A549 (cell line): ENCODE measurements at regions not wholly inside any gene's neighbourhood (a gene's known extent, or its start where the extent isn't known, plus 50 kb on each side); places are given as distances from the start of the nearest gene placed in this dataset.

Source experiments
- ATAC-seq, 2 experiments: fragments of 200-7000 bp in 1 of 2; fragments of >200 bp in 1 of 2; cut with Nextera tagmentation in 1 of 2; cut with Tn5 transposase in 1 of 2; 3 replicates each; pipeline versions ENCODE4 v1.8.0 to v1.9.1; 2018 to 2020; ENCODE audit warnings: mild to moderate bottlenecking in 1 of 2, moderate library complexity in 1 of 2
- CTCF ChIA-PET: fragments of 300-600 bp; sonication (Branson Sonifier 250); formaldehyde crosslinking; extraction: SDS; loops from one replicate; lab custom pipeline; 2021; ENCODE audit warnings: antibody characterized with exemption, inconsistent platforms; lab: Yijun Ruan, JAX
- POLR2A ChIA-PET: fragments of 350-600 bp; formaldehyde crosslinking; extraction: SDS; loops from one replicate; lab custom pipeline; 2021; ENCODE audit warnings: antibody characterized with exemption, inconsistent platforms; lab: Yijun Ruan, JAX
- DNase-seq, 2 experiments: peaks; one replicate each; pipeline versions ENCODE4 v3.0.0 to v3.0.0-alpha.2; 2011 to 2016; ENCODE audit warnings: low read depth in 1 of 2, low spot score in 1 of 2
- FAIRE-seq: peaks from 2 replicates; lab custom pipeline; 2011; peaks lifted over from hg19 to GRCh38; lab: Jason Lieb, UNC
- H3K27ac ChIP-seq, 2 experiments: fragments of >200 bp; sonication (Bioruptor Twin); formaldehyde crosslinking; 3 replicates each; pipeline ENCODE4 v1.5.1; 2016 to 2017
- H3K4me1 ChIP-seq: fragments of >200 bp; sonication (Bioruptor Twin); formaldehyde crosslinking; 3 replicates; pipeline ENCODE4 v1.6.1; 2016
- H3K4me2 ChIP-seq: fragments of >200 bp; sonication (Bioruptor Twin); formaldehyde crosslinking; 3 replicates; pipeline ENCODE4 v1.6.1; 2016
- H3K4me3 ChIP-seq: fragments of >200 bp; sonication (Bioruptor Twin); formaldehyde crosslinking; 3 replicates; pipeline ENCODE4 v1.5.1; 2016
- H3K9me3 ChIP-seq: fragments of >200 bp; sonication (Bioruptor Twin); formaldehyde crosslinking; 3 replicates; pipeline ENCODE4 v1.6.1; 2016
- BHLHE40 ChIP-seq: IDR thresholded peaks from 2 replicates; pipeline ENCODE4 v1.6.1; 2012; ENCODE audit warnings: low read depth, low read length, inconsistent platforms
- CEBPB ChIP-seq, 2 experiments: fragments of >200 bp in 1 of 2; sonication (Bioruptor Twin) in 1 of 2; formaldehyde crosslinking in 1 of 2; IDR thresholded peaks; 2 replicates each; pipeline ENCODE4 v1.6.1; 2012 to 2016
- CHD2 ChIP-seq: fragments of 150-350 bp; IDR thresholded peaks from 2 replicates; pipeline ENCODE4 v1.6.1; 2014; ENCODE audit warnings: low read length; ENCODE audit not compliant: partially characterized antibody
- EHF ChIP-seq: fragments of 250-450 bp; sonication (Bioruptor Pico); IDR thresholded peaks from 2 replicates; pipeline ENCODE4 v1.5.0; 2020; ENCODE audit warnings: mild to moderate bottlenecking
- ELK1 ChIP-seq: fragments of 150-350 bp; IDR thresholded peaks from 2 replicates; pipeline ENCODE4 v1.6.1; 2014; ENCODE audit warnings: low read depth, mild to moderate bottlenecking, low read length
- FOSL2 ChIP-seq, 2 experiments: fragments of 450-650 bp in 1 of 2; fragments of >200 bp in 1 of 2; sonication (Bioruptor Twin) in 1 of 2; formaldehyde crosslinking; IDR thresholded peaks; 2 replicates each; pipeline versions ENCODE4 v1.5.0 to v1.6.1; 2016 to 2020; ENCODE audit warnings: mild to moderate bottlenecking in 1 of 2, moderate library complexity in 1 of 2
- FOXS1 ChIP-seq: fragments of 250-450 bp; sonication (Bioruptor Pico); IDR thresholded peaks from 2 replicates; pipeline ENCODE4 v1.5.0; 2020; ENCODE audit warnings: mild to moderate bottlenecking, moderate library complexity
- HES2 ChIP-seq: fragments of >200 bp; sonication (Bioruptor Twin); formaldehyde crosslinking; IDR thresholded peaks from 2 replicates; pipeline ENCODE4 v1.6.1; 2016
- KDM1A ChIP-seq: fragments of 200-600 bp; sonication (generic); IDR thresholded peaks from 2 replicates; pipeline ENCODE4 v1.6.1; 2016; ENCODE audit warnings: low read depth, mild to moderate bottlenecking
- NPAS2 ChIP-seq: fragments of 250-450 bp; sonication (Bioruptor Pico); IDR thresholded peaks from 2 replicates; pipeline ENCODE4 v1.8.0; 2022; ENCODE audit warnings: mild to moderate bottlenecking, moderate library complexity, borderline replicate concordance
- PHF8 ChIP-seq: fragments of 200-600 bp; sonication (generic); IDR thresholded peaks from 2 replicates; pipeline ENCODE4 v1.6.1; 2016; ENCODE audit warnings: low read depth, mild to moderate bottlenecking, antibody characterized with exemption, moderate library complexity, borderline replicate concordance
- POLR2AphosphoS2 ChIP-seq: conservative IDR thresholded peaks from 2 replicates; pipeline ENCODE4 v1.6.1; 2012; ENCODE audit warnings: low read length, improper control_type of control experiment, inconsistent platforms
- RAD21 ChIP-seq, 2 experiments: fragments of >200 bp in 1 of 2; sonication (Bioruptor Twin) in 1 of 2; formaldehyde crosslinking in 1 of 2; IDR thresholded peaks in 1 of 2; conservative IDR thresholded peaks in 1 of 2; 2 replicates in 1 of 2; 3 replicates in 1 of 2; pipeline ENCODE4 v1.6.1; 2012 to 2018; ENCODE audit warnings: inconsistent platforms in 1 of 2
- REST ChIP-seq: fragments of 200-600 bp; sonication (generic); IDR thresholded peaks from 2 replicates; pipeline ENCODE4 v1.6.1; 2016; ENCODE audit warnings: antibody characterized with exemption, mild to moderate bottlenecking, moderate library complexity
- RNF2 ChIP-seq: fragments of 200-600 bp; sonication (generic); IDR thresholded peaks from 2 replicates; pipeline ENCODE4 v1.6.1; 2016; ENCODE audit warnings: low read depth, mild to moderate bottlenecking, antibody characterized with exemption, moderate library complexity, borderline replicate concordance
- ZSCAN20 ChIP-seq: fragments of 250-450 bp; sonication (Bioruptor Pico); IDR thresholded peaks from 2 replicates; pipeline ENCODE4 v1.8.0; 2022; ENCODE audit warnings: mild to moderate bottlenecking, moderate library complexity
- WGBS: methylation state at CpG from one replicate; pipeline ENCODE4 v1.1.6; 2017; ENCODE audit errors: missing lambda C conversion rate; 5-methylcytosine and 5-hydroxymethylcytosine counted together
- TF ChIP-seq, protein P1 (sequence below): IDR thresholded peaks from 2 replicates; pipeline ENCODE4 v1.6.1; 2012; ENCODE audit warnings: low read depth, borderline replicate concordance
- TF ChIP-seq, protein P2 (sequence below): fragments of 450-650 bp; IDR thresholded peaks from 2 replicates; pipeline ENCODE4 v1.6.1; 2014; ENCODE audit warnings: antibody characterized with exemption
- TF ChIP-seq, protein P3 (sequence below): IDR thresholded peaks from 2 replicates; pipeline ENCODE4 v1.6.1; 2012

DNA sequence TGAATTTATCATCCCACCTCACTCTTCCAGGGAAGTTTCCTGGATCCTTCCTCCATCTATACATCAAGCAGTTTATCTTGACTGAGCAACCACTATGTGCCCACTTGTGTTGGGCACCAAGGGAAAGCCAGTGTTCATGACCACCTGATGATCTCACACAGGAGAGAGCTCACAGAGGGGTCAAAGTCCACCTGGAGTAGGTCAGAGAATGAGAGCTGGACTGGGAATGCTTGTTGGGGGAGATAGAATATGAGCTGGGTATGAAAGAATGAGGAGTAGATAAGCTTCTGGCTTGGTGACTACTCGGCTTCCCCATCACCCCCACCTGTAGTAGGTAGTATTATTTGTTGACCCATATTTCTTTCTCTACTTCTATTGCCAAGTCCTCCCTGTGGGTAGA is 72.2 kb upstream of the CYRIA start:
- H3K4me1 ChIP-seq: no peaks in the 10 kb centered on the region
- no peak overlapping the region for H3K4me2 ChIP-seq
- FAIRE-seq (no peak), ATAC-seq (no peak), DNase-seq (no peak)
- H3K9me3 ChIP-seq: no peaks in the 10 kb centered on the region
- CTCF ChIA-PET: interaction anchor here (0.6 to 1.1 kb wide), 2 partner anchors 129 to 354 kb away, joined by 3 read pairs; no protein-coding TSS in a partner anchor
- WGBS: 0% methylated on average over 1 of the region's 1 CpG
- H3K27ac ChIP-seq: no peak overlapping the region
- POLR2A ChIA-PET: no interaction called here
- no peak overlapping the region for H3K4me3 ChIP-seq
- no peak for TF ChIP-seq HES2
- TF ChIP-seq POLR2AphosphoS2: no peak
- no peak for TF ChIP-seq RAD21 (conservative IDR thresholded peaks at IDR 0.05 in 1 of 2, IDR thresholded peaks at IDR 0.05 in 1 of 2)
- TF ChIP-seq, protein P1, sequence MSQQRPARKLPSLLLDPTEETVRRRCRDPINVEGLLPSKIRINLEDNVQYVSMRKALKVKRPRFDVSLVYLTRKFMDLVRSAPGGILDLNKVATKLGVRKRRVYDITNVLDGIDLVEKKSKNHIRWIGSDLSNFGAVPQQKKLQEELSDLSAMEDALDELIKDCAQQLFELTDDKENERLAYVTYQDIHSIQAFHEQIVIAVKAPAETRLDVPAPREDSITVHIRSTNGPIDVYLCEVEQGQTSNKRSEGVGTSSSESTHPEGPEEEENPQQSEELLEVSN: no peak
- no peak for TF ChIP-seq REST
- TF ChIP-seq KDM1A: no peak
- no peak for TF ChIP-seq ZSCAN20 (CRISPR knock-in tag)
- TF ChIP-seq FOSL2 (IDR thresholded peaks at IDR 0.05): no peak
- TF ChIP-seq FOSL2 (CRISPR knock-in tag; IDR thresholded peaks at IDR 0.05): no peak
- TF ChIP-seq CEBPB (IDR thresholded peaks at IDR 0.05): no peak
- TF ChIP-seq FOXS1: no peak
- no peak for TF ChIP-seq ELK1
- TF ChIP-seq RNF2: no peak
- no peak for TF ChIP-seq EHF (CRISPR knock-in tag)
- no peak for TF ChIP-seq NPAS2 (CRISPR knock-in tag)
- TF ChIP-seq CHD2: no peak
- no peak for TF ChIP-seq BHLHE40
- no peak for TF ChIP-seq PHF8
- TF ChIP-seq, protein P2, sequence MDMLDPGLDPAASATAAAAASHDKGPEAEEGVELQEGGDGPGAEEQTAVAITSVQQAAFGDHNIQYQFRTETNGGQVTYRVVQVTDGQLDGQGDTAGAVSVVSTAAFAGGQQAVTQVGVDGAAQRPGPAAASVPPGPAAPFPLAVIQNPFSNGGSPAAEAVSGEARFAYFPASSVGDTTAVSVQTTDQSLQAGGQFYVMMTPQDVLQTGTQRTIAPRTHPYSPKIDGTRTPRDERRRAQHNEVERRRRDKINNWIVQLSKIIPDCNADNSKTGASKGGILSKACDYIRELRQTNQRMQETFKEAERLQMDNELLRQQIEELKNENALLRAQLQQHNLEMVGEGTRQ: no peak
- TF ChIP-seq, protein P3, sequence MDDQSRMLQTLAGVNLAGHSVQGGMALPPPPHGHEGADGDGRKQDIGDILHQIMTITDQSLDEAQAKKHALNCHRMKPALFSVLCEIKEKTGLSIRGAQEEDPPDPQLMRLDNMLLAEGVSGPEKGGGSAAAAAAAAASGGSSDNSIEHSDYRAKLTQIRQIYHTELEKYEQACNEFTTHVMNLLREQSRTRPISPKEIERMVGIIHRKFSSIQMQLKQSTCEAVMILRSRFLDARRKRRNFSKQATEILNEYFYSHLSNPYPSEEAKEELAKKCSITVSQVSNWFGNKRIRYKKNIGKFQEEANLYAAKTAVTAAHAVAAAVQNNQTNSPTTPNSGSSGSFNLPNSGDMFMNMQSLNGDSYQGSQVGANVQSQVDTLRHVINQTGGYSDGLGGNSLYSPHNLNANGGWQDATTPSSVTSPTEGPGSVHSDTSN: no peak
